Fibroblast of the aortic adventitia (primary cell): ENCODE measurements at regions not wholly inside any gene's neighbourhood (a gene's known extent, or its start where the extent isn't known, plus 50 kb on each side); places are given as distances from the start of the nearest gene placed in this dataset.

ENCODE experiments used
- DNase-seq: peaks from one replicate; pipeline ENCODE4 v3.0.0-alpha.2; 2010; ENCODE audit warnings: low read depth
- H3K4me3 ChIP-seq: 2 replicates; pipeline ENCODE4 v1.5.1; 2011; ENCODE audit warnings: low read depth, mild to moderate bottlenecking, control low read depth, low read length, moderate library complexity
- TF ChIP-seq, protein P1 (sequence below): IDR thresholded peaks from 2 replicates; pipeline ENCODE4 v1.5.1; 2011; ENCODE audit warnings: mild to moderate bottlenecking, low read length, control low read depth, inconsistent platforms; ENCODE audit not compliant: insufficient read depth

DNA sequence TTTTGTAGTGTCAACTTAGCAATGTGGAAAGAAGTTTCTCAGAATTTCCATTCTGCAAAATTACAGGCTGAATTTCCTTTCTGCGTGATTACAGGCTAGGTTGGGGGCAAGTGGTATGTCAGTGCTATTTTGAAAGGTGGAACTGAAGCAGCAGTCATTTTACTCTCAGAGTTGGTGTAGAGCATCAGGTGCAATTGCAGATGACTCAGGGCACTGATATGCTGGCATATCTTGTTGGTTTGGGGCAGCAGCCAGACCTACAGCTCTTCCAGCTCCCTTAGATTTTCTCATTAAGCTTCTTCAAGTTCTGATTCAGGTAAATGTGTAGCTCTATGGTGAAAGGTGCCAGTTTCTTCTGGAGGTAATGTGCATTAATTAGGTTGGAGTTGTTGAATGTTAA lies 930.7 kb upstream of the PCDH10 start:
- DNase-seq = peak; percentile 11
- no peak overlapping the region for H3K4me3 ChIP-seq
- TF ChIP-seq, protein P1, sequence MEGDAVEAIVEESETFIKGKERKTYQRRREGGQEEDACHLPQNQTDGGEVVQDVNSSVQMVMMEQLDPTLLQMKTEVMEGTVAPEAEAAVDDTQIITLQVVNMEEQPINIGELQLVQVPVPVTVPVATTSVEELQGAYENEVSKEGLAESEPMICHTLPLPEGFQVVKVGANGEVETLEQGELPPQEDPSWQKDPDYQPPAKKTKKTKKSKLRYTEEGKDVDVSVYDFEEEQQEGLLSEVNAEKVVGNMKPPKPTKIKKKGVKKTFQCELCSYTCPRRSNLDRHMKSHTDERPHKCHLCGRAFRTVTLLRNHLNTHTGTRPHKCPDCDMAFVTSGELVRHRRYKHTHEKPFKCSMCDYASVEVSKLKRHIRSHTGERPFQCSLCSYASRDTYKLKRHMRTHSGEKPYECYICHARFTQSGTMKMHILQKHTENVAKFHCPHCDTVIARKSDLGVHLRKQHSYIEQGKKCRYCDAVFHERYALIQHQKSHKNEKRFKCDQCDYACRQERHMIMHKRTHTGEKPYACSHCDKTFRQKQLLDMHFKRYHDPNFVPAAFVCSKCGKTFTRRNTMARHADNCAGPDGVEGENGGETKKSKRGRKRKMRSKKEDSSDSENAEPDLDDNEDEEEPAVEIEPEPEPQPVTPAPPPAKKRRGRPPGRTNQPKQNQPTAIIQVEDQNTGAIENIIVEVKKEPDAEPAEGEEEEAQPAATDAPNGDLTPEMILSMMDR = no peak

DNA sequence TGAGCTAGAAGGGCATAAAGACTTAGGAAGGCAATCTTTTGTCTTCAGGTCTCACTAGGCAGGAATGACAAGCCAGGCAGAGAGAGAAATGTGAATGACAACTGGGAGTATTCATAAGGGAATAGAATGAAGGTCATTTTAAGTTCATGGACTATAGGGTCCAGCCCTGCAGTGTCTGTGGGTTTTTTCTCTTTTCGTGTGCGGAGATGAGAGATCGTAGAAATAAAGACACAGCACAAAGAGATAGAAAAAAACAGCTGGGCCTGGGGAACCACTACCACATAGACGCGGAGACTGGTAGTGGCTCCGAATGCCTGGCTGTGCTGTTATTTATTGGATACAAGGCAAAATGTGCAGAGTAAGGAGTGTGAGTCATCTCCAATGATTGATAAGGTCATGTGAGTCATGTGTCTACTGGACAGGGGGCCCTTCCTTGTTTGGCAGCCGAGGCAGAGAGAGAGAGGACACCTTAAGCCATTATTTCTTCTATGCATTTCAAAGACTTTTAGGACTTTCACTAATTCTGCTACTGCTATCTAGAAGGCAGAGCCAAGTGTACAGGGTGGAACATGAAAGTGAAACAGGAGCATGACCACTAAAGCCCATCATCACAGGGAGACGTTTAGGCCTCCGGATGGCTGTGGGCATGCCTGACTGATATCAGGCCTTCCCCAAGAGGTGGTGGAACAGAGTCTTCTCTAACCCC lies 921.8 kb upstream of the PCDH10 start:
- DNase-seq = no peak
- TF ChIP-seq, protein P1 = no peak
- H3K4me3 ChIP-seq = peak overlapping the region; percentile 9

DNA sequence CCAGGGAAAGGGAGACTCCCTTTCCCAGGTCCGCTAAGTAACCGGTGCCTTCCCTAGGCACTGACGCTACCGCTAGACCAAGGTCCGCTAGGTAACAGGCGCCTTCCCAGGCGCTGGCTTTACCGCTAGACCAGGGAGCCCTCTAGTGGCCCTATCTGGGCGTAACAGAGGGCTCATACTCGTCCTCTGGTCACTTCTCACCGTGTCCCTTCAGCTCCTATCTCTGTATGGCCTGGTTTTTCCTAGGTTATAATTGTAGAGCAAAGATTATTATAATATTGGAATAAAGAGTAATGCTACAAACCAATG lies 921.3 kb upstream of the PCDH10 start:
- peak overlapping the region; percentile 9 for H3K4me3 ChIP-seq
- TF ChIP-seq, protein P1 = peak; percentile 51
- peak; percentile 33 for DNase-seq

DNA sequence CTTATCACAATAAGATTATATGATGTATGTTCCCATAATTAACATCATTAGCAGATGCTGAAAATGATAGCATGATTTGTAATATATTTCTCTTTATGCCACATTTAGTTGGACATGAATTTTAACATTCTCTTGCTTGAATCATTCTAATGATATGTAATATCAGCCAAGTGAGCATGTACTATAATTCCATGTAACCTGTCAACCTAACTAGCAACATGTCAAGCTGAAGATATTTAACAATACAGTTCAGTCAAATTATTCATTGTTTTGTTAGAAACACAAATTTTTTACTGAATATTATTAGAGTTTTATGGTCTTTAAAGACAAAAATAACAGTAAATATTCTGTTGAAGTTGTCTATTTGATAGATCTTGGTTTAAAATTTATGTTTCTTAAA lies 920.4 kb upstream of the PCDH10 start:
- TF ChIP-seq, protein P1 = no peak
- H3K4me3 ChIP-seq = no peak overlapping the region
- no peak for DNase-seq

GRCh38 chr4:132230025-132230424 lies 919.1 kb upstream of the PCDH10 start:
- no peak for DNase-seq
- TF ChIP-seq, protein P1 = no peak
- H3K4me3 ChIP-seq = no peak overlapping the region

GRCh38 chr4:132238697-132239096 lies 910.4 kb upstream of the PCDH10 start:
- no peak overlapping the region for H3K4me3 ChIP-seq
- TF ChIP-seq, protein P1 = no peak
- DNase-seq = no peak

GRCh38 chr4:132240081-132240480 lies 909.0 kb upstream of the PCDH10 start:
- H3K4me3 ChIP-seq = no peak overlapping the region
- TF ChIP-seq, protein P1 = no peak
- DNase-seq = no peak
